ENCODE measurements at regions not wholly inside any gene's neighbourhood (a gene's known extent, or its start where the extent isn't known, plus 50 kb on each side); places are given as distances from the start of the nearest gene placed in this dataset.
A peak's percentile ranks its signal among the peaks of the same experiment; 100 is the strongest.

DNA sequence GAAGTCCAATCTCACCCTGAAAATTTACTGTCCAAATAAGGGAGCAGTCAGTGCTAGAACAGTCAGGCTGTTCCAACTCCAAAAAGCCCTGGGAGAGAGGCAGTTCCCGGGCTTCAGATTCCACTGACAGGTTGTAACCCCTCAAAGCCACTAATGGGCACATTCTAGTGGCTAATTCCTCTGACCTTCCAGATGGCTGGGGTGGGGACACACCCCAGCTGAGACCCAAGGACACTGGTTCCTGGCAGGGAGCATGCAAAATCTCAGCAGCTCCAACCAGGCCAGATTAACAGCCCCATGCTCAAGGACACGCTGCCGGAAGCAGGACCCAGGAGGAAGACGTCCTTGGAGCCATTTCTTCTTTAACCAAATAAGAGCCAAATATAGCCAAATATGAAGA lies 92.7 kb downstream of the RPL27A start:
- intact Hi-C loops (cut with DNase I) = no loop called here
- ATAC-seq (peak in 2 of 4 donors; percentile 24), DNase-seq (peak in 1 of 3 donors; percentile 29)
- peaks cover 0 to 10% (median 0%) of the 10 kb centered on the region in 4 donors for H3K36me3 ChIP-seq
- H3K27ac ChIP-seq = no peak overlapping the region
- no peaks in the 10 kb centered on the region for H3K27me3 ChIP-seq
- TF ChIP-seq POLR2A (IDR thresholded peaks at IDR 0.05) = no peak
- TF ChIP-seq, protein P1, sequence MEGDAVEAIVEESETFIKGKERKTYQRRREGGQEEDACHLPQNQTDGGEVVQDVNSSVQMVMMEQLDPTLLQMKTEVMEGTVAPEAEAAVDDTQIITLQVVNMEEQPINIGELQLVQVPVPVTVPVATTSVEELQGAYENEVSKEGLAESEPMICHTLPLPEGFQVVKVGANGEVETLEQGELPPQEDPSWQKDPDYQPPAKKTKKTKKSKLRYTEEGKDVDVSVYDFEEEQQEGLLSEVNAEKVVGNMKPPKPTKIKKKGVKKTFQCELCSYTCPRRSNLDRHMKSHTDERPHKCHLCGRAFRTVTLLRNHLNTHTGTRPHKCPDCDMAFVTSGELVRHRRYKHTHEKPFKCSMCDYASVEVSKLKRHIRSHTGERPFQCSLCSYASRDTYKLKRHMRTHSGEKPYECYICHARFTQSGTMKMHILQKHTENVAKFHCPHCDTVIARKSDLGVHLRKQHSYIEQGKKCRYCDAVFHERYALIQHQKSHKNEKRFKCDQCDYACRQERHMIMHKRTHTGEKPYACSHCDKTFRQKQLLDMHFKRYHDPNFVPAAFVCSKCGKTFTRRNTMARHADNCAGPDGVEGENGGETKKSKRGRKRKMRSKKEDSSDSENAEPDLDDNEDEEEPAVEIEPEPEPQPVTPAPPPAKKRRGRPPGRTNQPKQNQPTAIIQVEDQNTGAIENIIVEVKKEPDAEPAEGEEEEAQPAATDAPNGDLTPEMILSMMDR (IDR thresholded peaks at IDR 0.05) = no peak
- no peaks in the 10 kb centered on the region for H3K4me1 ChIP-seq
- H3K9me3 ChIP-seq = no peaks in the 10 kb centered on the region
- no peak overlapping the region for H3K4me3 ChIP-seq
- 53% methylated on average over 4 of the region's 4 CpGs for WGBS (ENCODE audit: insufficient coverage, low coverage, low lambda C conversion rate, missing lambda C conversion rate)

DNA sequence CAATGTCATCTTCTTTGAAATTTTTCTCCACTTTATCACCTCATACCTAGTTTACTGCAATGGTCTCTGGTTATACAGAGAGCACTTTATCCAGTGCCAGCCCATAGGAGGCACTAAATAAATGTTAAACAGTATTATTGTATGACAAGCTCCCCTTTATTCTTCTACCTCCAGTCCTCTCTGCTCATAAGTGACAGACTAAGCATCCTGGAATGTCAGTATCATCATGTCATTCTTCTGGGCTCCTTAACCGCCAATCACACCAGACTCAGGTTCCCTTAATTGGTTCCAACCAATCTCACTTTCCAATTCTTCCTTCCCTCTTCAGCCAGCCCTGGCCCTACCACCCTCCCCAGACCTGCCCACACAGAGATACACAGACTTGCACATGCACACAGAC lies 93.1 kb downstream of the RPL27A start:
- H3K36me3 ChIP-seq = peaks cover 0 to 10% (median 0%) of the 10 kb centered on the region in 4 donors
- DNase-seq (no peak), ATAC-seq (no peak)
- H3K4me3 ChIP-seq = no peak overlapping the region
- peak overlapping the region in 1 of 3 donors; percentile 16 for H3K27ac ChIP-seq
- TF ChIP-seq POLR2A (IDR thresholded peaks at IDR 0.05) = no peak
- TF ChIP-seq, protein P1 (IDR thresholded peaks at IDR 0.05) = no peak
- H3K9me3 ChIP-seq = no peaks in the 10 kb centered on the region
- no peaks in the 10 kb centered on the region for H3K4me1 ChIP-seq
- intact Hi-C loops (cut with DNase I) = no loop called here
- 100% methylated on average over 1 of the region's 1 CpG for WGBS (ENCODE audit: insufficient coverage, low coverage, low lambda C conversion rate, missing lambda C conversion rate)
- H3K27me3 ChIP-seq = no peaks in the 10 kb centered on the region

DNA sequence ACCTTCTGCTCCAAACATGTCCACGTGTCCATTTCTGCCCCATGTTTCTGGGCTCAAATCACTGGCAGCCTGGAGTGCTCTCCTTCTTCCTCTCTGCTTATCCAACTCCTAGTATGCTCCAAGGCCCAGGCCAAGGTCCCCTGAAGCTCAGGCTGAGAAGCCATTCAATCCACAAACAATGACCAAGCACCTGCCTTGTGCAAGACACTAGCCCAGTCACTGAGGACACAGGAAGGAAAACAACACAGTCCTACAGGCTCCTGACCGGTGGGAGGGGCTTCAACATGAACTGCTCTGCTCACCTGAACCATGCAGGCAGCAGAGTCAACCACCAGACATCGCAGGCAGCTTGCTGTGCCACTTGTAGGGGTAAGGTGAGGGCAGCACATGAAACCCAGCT lies 93.6 kb downstream of the RPL27A start:
- Histone ChIP-seq H3K4me3 (no peak overlapping the region), H3K4me1 (no peaks in the 10 kb centered on the region), H3K27me3 (no peaks in the 10 kb centered on the region), H3K27ac (no peak overlapping the region), H3K36me3 (peaks cover 0 to 10% (median 0%) of the 10 kb centered on the region in 4 donors), H3K9me3 (no peaks in the 10 kb centered on the region)
- DNase-seq (peak in 1 of 3 donors; percentile 29), ATAC-seq (peak in 2 of 4 donors; percentile 18 to 63)
- WGBS (ENCODE audit: insufficient coverage, low coverage, low lambda C conversion rate, missing lambda C conversion rate) = 80% methylated on average over 1 of the region's 3 CpGs
- TF ChIP-seq POLR2A (IDR thresholded peaks at IDR 0.05) = no peak
- TF ChIP-seq, protein P1 (IDR thresholded peaks at IDR 0.05) = no peak
- intact Hi-C loops (cut with DNase I) = no loop called here

DNA sequence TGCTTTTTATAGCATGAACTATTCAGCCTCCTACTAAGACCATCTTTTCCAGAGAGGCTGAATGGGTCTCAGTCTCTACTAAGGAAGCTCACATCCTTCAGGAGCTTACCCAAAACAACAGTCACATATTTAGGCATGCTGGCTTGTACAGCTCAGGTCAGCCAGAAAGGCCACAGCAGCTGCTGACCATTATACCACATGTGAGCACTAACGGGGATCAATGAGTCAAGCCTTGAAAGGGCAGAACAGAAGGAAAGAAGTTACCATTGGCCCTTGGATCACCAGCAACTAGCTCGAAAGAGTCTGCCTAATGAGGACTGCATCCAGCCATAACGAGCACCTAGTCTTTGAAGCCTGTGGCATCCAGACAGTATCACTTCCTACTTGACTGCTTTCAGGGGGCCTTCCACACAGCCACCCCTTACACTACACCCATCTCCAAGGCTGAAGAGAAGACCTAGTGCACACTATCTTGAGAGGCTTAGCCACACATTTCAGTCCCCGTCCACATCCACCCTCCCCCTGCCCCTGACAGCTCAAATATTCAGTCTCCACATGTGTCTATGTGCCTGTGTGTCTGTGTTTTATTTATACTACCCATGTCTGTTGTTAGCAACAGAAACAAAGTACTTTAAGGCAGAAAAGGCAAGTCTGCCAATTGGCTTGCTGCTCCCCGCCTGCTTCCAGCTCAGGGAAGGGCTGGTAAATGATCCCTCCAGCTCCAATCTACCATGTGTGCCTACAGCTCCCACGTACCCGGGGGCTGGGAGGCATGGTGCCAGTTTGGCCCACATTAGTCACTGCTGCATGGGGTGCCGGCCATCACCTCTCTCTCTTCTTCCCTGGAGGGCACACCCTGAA lies 95.5 kb downstream of the RPL27A start:
- no peaks in the 10 kb centered on the region for H3K4me1 ChIP-seq

More for the DNA sequence above, 95.5 kb downstream of the RPL27A start:
- H3K36me3 ChIP-seq = peaks cover 0 to 10% (median 0%) of the 10 kb centered on the region in 4 donors
- DNase-seq (peak in 1 of 3 donors; percentile 3), ATAC-seq (peak in 3 of 4 donors; percentile 15 to 39 (median 24))
- 76% methylated on average over 8 of the region's 8 CpGs for WGBS (ENCODE audit: insufficient coverage, low coverage, low lambda C conversion rate, missing lambda C conversion rate)
- no peak overlapping the region for H3K4me3 ChIP-seq
- TF ChIP-seq, protein P1 (IDR thresholded peaks at IDR 0.05) = no peak
- TF ChIP-seq POLR2A (IDR thresholded peaks at IDR 0.05) = no peak
- no peaks in the 10 kb centered on the region for H3K9me3 ChIP-seq
- no peaks in the 10 kb centered on the region for H3K27me3 ChIP-seq
- intact Hi-C loops (cut with DNase I) = no loop called here
- H3K27ac ChIP-seq = no peak overlapping the region

Measured in right lobe of liver (tissue), 6 donors.